GM19351 (cell line): ENCODE measurements at regions not wholly inside any gene's neighbourhood (a gene's known extent, or its start where the extent isn't known, plus 50 kb on each side); places are given as distances from the start of the nearest gene placed in this dataset.

ENCODE experiments used
- ATAC-seq: cut with Tn5 transposase; IDR thresholded peaks from one replicate; pipeline ENCODE4 v1.9.1; 2021; ENCODE audit warnings: mild to moderate bottlenecking, moderate library complexity; ENCODE audit not compliant: unreplicated experiment

DNA sequence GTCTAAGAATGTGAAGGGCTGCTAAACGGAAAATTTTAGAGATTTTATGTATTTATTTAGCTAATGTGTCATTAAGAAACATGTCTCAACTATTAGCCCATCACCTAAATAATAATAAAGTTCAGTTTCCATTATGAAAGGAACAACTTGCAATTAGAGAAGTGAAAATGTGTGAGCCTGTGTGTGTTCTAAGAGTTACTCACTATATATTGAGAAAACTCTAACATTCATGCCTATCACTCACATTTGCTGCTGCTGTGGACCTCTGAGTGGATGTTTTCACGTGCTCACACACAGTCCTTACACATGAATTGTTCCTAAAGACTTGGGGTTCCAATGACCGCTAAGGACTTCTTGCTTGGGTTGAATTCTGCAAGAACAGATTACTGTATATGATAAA, 364.0 kb downstream of the TMA16 start:
- peak; percentile 80 for ATAC-seq

DNA sequence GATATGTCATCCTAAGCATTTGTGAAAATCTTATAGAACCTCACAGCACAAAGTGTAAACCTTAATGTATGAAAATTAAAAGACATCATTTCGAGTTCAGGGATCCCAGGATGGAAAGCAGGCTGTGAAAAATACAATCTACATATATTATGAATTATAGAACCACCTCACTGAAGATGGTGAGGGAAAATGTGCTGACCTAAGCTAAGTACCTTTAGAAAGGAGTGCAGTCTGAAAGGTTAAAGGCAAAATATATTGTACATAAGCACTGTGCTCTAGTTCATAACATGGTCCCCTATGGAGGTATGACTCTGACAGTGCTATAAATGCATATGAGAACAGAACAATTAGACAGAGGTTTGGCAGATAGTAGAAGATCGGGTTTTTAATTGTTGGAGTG, 368.6 kb downstream of the TMA16 start:
- ATAC-seq = no peak

DNA sequence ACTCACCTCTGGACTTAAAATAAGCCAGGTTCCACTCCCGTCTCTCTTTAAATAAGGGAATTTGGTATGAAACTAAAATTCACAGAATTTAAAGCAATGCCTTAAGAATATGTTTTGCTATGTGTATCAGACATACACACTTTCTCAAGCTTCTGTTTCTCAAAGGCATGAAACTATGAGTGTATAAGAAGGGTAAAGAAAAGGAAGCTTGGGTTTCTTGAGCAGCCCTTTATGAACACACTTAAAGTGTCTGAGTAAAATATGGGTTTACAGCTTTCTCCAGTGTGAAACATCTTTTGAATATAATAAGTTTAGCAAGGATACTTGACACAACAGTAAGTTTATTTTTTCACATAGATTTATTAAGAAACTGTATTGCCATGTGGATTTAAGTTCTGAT, 370.5 kb downstream of the TMA16 start:
- ATAC-seq = peak; percentile 50

DNA sequence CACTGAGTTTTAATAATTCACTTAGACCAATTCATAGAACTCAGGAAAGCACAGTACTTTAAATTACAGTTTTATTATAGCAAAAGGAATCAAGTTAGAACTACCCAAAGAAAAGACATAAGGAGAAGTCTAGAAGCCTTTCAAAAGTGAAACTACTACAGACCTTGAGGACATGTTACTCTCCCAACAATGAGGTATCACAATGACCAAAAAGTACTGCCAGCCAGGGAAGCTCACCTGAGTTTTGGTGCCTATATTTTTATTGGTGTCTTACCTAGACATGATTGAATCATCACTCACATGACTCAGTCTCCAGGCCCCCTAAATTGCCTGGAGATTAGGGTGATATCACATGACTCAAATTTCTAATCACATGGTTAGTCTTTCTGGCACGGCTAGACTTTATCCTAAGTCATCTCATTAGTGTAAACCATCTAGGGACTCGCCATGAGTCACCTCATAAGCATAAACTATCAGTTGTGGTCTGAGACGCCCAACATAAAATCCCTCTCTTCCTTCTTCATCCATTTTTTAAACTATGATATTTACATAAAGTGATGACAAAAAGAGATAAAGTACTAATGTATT, 372.3 kb downstream of the TMA16 start:
- ATAC-seq = peak; percentile 68

DNA sequence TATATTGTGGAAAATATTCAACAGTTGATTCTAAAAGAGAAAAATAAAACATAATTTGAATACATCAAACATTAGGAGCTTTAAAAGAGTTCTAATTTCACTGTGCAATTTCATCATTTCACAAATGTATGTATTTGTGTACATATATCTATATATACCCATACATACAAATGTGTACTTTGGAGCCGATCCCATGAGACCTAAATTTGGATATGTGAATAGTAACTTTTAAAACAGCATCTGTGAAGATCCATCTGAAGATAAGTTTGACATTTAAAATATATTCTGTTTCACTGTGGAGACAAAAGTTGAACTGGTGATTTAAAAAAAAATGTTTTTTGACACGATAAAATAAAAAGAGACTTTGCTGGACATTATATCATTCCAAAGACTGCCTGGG, 374.0 kb downstream of the TMA16 start:
- no peak for ATAC-seq

DNA sequence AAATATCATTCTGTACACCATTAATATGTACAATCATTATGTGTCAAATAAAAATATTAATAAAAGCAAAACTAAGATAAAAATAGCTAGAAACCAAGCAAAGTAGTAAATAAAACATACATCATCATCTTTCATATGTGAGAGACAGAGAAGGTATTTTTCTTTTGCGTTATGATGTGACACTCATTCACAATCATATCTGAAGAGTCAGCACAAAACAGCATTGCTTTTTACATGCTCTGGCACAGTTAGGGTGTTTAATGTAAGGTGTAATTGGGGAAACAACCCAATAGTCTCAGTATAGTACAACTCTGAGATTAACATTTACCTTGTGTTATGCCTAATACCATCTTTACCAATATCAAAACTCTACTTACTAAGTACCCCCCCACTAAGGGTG, 376.6 kb downstream of the TMA16 start:
- no peak for ATAC-seq

DNA sequence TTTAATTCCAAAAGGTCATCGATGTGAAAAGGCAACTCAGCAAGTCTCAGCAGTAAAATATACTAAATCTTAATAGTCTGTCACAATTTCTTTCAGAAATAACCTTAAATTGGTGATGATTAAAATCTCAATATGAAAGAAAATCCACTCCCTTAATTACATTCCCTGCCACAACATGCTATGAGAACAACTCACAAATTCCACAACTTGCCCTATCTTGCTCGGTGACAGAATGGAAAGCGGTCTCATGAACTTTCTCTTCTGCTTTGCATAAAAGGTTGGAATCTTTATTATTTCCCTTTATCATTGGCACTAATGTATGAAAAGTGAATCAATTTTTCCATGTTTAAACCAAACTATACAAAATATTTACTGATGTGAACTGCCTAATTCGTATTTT, 380.8 kb downstream of the TMA16 start:
- no peak for ATAC-seq

DNA sequence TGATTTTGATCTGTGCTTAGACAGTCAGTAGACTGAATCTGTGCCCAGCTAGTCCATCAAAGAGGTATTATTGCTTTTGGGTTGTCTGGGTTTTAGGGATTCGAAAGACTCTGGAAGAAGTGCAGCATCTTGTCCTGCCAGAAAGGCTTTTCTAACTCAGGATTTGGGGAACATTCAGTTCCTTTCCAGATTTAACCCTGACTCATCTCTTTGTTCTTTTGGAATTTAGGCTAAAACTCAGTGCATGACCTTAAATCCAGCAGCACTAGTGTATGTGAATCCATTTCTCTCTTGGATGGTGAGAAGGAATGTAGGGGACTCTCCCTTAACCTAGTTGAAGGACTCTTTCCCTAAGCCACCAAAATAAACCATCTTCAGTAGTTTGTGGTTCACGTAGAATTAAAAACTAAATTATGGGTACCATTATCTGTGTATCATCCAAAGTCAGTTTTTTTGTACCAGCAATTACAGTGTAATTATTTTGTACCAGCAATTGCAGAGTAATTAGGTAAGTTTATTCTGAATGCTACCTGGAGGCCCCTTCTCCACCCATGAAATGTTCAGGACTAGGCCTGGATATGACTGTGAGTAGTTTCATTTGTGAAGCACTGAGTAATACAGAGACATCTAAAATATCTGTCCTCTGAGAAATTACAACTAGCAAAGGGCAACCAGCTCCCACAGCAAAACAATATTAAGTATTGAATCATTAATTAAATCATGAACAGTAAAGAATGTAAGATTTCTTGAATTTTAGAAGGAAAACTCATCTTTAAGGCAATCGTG, 384.0 kb downstream of the TMA16 start:
- ATAC-seq = peak; percentile 86

DNA sequence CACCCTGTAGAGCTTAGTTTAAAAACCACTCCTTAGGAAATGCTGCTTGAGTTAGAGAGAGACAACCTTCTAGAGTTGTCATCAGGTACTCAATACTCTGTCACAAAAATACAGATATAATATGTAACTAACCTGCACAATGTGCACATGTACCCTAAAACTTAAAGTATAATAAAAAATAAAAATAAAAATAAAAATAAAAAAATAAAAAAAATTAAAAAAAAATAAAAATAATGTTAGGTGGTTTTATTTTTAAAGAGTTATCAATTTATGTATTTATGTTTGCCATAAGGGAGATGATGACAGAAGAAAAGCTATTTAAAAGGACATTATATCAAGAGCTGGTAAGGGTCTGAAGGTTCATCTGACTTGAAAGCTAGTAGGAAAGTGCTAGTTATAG, 397.9 kb downstream of the TMA16 start:
- no peak for ATAC-seq

DNA sequence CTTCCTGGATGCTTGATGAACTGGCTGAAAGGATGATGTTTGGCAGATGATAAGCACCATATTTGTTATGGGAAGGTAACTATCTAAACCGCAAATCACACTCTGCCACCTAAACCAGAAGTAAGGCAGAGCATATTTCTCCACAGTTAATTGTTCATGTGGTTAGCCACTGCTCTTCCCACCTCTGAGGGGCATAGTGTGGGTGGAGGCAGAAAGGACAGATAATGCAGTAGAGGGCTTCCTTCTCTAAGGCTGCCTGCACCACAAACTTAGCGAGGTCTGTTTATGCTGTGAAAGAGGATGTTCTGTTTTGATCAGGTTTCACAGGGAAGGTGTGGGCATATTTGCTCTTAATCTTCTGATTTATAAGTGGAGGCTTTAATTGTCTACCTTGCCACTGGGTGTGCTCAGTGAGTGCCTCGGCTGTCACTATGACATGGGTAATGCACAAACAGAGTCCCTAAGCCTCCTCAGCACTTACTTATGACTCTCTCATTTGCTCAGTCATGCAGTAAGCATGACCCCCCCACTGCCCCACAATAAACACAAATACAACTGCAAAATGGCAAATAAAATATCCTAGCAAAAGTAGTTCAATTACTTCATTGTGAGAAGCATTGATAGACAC, 401.0 kb downstream of the TMA16 start:
- ATAC-seq = no peak

DNA sequence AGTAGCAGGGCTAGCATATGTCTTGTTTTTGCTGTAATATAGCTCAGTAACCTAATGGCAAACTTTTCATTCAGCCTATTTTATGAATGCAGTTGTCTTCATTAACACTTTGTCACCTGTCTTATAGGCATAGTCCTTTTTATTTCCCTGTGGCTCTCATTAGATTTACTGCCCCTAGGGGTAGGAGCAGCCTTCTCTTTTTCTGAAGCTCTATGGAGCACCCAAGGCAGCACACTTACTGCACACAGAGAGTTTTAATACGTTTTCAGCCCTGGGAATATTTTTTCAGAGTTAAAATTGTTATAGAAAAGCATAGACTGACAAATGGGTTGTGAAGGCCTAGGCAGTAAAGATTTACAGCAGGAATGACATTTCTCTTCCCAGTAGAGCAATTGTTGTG, 406.8 kb downstream of the TMA16 start:
- no peak for ATAC-seq

DNA sequence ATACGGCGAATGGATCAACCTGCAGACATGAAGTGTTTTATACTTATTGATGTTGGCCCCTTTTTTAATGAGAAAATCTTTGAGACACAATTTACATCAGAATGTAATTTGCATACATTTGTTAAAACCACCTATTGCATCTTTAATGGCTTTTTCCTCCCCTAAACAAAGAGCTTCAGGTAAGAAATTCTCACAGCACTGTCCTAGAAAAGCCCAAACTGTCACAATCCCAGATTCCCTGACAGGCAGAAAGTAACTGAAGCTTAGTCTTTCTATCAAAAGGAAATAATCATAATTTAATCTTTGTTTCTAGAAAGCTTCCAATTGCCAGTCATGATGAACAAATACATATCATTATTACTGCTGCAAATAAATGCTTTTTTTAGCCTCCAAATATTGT, 407.9 kb downstream of the TMA16 start:
- no peak for ATAC-seq

DNA sequence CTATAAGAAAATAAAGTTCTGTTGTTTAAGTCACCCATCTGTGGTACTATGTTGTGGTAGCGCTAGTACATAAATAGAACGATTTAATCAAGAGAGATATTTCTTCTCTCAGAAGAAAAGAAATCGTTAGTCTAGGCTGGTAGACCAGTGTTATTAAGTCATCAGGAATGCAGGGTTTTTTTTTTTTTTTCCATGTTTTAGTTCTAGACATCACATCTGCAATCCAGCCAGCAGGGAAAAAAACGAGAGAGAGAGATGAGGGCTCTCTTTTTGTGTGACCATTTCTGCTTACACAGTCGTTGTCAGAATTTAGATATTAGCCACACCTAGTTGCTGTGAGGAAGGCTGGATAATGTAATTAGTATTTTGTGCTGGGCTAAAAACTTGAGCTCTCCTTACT, 417.4 kb downstream of the TMA16 start:
- no peak for ATAC-seq

DNA sequence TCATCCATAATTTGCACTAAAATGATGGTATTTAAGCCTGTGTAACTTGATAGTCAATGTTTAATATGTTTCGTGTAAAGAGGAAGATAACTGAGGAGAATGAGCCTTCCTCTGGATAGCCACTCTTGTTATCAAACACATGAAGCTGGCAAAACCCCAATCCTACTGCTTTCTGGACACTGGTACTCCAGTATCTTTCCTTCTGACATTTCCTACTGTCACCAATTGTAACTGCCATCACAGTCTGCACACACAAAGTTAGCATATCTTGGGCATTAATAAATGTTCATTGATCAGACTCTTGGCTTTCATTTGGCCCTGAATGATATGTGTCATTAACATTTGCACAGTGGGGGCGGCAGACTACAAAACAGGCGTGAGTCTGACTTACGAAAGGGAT, 419.1 kb downstream of the TMA16 start:
- no peak for ATAC-seq

DNA sequence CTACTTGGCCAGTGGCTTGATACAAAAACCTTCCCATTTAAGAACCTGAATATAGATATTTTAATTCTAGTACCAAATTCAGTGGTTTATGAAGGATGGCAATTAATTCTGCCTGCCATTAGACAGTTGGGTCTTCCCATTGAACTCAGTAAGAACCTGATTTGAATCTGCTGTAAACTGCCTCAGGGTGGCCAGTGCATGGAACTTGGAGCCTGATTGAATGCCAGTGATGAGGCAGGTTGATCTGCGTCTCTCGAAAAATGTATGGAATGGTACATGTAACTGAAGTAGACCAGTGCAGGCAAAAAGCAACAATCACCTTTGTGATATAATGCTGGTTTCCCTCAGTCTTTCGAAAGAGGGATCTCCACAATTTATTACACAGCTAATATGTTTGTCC, 421.4 kb downstream of the TMA16 start:
- ATAC-seq = no peak

DNA sequence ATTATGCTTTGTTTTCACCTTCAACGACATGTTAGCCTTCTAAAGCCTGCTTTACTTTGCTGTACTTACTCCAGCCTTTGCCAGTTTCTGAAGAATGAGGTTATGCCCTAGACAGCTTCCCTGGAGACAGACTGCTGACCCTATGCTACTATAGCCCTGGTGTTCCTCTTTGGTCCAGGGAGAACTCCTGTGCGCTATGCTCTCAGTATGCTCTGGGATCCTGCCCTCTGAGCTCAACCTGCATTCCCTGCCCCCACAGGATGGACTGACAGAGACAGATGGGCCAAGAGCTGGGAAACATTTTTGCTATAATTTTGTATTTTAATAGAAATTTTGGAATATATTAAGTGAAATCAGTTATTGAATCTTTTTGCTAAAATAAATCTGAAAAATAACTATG, 425.9 kb downstream of the TMA16 start:
- no peak for ATAC-seq

DNA sequence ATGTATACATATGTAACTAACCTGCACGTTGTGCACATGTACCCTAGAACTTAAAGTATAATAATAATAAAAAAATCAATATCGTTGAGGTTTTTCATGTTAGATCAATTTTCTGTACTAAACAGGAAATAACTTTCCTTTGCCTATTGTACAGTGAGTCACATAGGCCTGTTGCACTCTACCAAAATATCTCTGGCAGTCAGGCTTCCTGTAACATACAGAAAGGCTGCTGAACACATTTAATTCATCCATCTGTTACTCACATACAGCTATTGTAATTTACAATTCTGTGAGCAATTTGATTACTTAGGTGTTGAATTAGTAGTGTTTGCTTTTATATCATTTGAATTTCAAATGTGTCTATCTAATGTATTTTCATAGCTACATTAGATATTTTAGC, 427.8 kb downstream of the TMA16 start:
- ATAC-seq = no peak

DNA sequence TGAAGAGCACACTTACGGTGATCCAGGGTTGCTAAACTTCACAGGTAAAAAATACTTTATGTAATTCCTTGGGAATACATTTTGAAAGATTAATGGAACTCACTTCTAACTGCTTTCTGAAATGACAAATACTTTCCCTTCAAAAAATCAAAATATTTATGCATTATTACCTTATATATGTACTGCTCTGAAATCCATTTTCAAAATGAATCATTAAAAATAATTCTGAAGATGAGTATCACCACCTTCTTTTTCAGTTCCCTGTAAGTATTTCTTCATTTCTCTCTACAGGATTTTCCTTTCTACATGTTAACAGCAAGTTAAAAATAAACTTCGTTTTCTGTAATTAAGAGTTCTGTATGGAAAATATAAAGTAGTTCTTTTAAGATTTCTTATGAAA, 428.6 kb downstream of the TMA16 start:
- peak; percentile 61 for ATAC-seq

DNA sequence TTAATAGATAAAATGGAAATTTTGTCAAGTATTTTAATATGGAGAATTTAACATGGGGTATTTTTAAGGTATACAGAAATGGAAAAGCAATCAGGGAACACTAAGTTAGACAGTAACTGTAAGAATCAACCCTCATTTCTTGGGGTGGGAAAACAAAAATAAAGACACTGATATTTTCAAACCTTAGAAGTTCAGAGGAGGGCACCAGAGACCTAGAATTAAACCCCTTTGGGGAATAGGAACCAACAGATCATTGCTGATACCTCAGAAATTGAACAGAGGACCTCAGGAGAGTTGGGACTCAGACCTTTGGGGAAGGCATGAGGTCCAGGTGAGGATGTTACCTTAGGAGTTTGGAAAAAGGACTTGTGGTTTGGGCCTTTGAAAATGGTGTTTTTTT, 435.6 kb downstream of the TMA16 start:
- ATAC-seq = no peak

DNA sequence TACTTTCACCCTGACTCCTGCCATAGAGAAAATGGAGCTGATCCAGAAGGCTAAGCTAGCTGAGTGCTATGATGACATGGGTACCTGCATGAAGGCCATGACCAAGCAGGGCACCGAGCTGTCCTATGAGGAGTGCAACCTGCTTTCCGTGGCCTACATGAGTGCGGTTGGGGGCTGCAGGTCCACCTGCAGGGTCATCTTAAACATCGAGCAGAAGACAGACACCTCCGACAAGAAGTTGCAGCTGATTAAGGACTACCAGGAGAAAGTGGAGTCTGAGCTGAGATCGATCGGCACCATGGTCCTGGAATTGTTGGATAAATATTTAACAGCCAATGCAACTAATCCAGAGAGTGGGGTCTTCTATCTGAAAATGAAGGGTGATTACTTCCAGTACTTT, 438.0 kb downstream of the TMA16 start:
- ATAC-seq = no peak

DNA sequence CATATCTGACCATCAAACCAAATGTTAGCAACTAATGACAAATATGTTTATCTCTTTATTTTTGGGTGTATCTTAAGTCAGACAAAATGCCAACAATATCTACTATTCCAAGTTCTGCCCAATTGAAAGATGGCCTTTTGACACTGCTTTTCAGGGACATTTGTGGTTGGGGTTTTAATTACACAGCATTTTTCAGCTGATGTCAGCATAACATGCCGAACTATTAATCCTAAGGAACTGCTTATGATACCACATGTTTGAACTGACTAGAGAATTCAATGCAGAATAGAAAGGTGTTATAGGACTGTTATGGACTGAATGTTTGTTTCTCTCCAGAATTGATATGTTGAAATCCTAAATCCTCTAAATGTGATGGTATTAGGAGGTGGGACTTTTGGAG, 445.1 kb downstream of the TMA16 start:
- ATAC-seq = no peak

DNA sequence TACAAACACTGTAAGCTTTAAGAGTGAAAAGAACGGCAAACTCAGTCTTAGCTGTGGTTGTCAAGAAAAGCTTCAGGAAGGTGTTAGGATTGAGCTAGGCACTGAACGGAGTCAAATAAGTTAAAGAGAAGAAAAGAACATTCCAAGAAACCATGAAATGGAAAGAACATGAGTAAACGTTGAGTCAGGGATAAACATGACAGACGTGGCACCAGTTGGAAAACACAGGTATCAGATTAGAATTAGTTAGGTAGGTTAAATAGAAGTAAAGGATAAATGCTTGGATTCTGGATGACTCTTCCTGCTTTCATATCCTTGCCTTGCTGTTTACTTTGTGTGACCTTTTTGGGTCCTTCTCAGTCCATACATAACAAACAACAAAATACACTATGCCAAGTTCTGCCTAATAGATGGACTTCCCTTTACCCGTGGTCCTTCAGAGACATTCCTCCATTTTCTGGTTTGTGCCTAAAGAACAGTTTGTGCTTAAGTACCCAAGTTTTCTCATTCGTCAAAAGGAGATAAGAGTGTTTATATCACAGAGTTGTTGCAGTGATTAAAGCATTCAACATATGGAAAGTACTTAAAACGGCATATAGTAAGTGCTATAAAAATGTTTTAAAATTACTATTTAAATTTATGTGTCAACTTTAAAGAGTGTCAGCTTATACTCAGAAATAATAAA, 446.9 kb downstream of the TMA16 start:
- ATAC-seq = no peak
